Dedifferentiated amniotic fluid mesenchymal stem cell (primary cell): ENCODE measurements at regions not wholly inside any gene's neighbourhood (a gene's known extent, or its start where the extent isn't known, plus 50 kb on each side); places are given as distances from the start of the nearest gene placed in this dataset.

Source experiments
- DNase-seq: peaks from one replicate; pipeline ENCODE4 v3.0.0-alpha.2; 2016; ENCODE audit errors: extremely low spot score

- no peak for DNase-seq
Observed at GRCh38 chr17:51548125-51548524, 287.8 kb downstream of the UTP18 start.

GRCh38 chr17:51555153-51555552, 294.8 kb downstream of the UTP18 start:
- DNase-seq = no peak

- no peak for DNase-seq
Observed at GRCh38 chr17:51559778-51560177, 299.4 kb downstream of the UTP18 start.

- no peak for DNase-seq
Observed at GRCh38 chr17:51560398-51560797, 300.1 kb downstream of the UTP18 start.

- no peak for DNase-seq
Observed at GRCh38 chr17:51563961-51564360, 303.6 kb downstream of the UTP18 start.

- no peak for DNase-seq
Observed at GRCh38 chr17:51572115-51572514, 311.8 kb downstream of the UTP18 start.
